ENCODE measurements at regions not wholly inside any gene's neighbourhood (a gene's known extent, or its start where the extent isn't known, plus 50 kb on each side); places are given as distances from the start of the nearest gene placed in this dataset.
A peak's percentile ranks its signal among the peaks of the same experiment; 100 is the strongest.

GRCh38 chr14:51780741-51781140, 79.7 kb upstream of the GNG2 start:
- H3K27ac Mint-ChIP-seq = no peak overlapping the region
- no peak overlapping the region for H3K4me3 Mint-ChIP-seq
- peaks cover 0 to under 1% of the 10 kb centered on the region in 2 donors for H3K9me3 Mint-ChIP-seq
- H3K4me1 Mint-ChIP-seq (ENCODE audit: low read depth in 2 of 2) = peaks cover 10% of the 10 kb centered on the region in 2 donors
- ATAC-seq (replicated peaks) = no peak
- DNase-seq = no peak
- no peaks in the 10 kb centered on the region for H3K36me3 Mint-ChIP-seq (ENCODE audit: insufficient read depth)
- peaks cover 28 to 68% of the 10 kb centered on the region in 2 donors for H3K27me3 Mint-ChIP-seq

- H3K27ac Mint-ChIP-seq = no peak overlapping the region
- peaks cover 27 to 67% of the 10 kb centered on the region in 2 donors for H3K27me3 Mint-ChIP-seq
Observed at GRCh38 chr14:51781381-51781780, 79.0 kb upstream of the GNG2 start.

GRCh38 chr14:51782435-51782834, 78.0 kb upstream of the GNG2 start:
- Mint-ChIP-seq H3K4me3 (no peak overlapping the region), H3K27me3 (peaks cover 27 to 73% of the 10 kb centered on the region in 2 donors), H3K36me3 (ENCODE audit: insufficient read depth) (peaks cover 3% of the 10 kb centered on the region), H3K4me1 (ENCODE audit: low read depth in 2 of 2) (peaks cover 5% of the 10 kb centered on the region in 2 donors), H3K9me3 (peaks cover 0 to 16% of the 10 kb centered on the region in 2 donors), H3K27ac (no peak overlapping the region)
- DNase-seq = no peak
- ATAC-seq (replicated peaks) = no peak

More at GRCh38 chr14:51781381-51781780, 79.0 kb upstream of the GNG2 start:
- DNase-seq = no peak
- Mint-ChIP-seq H3K36me3 (ENCODE audit: insufficient read depth) (peaks cover 2% of the 10 kb centered on the region), H3K4me3 (no peak overlapping the region), H3K9me3 (peaks cover 0 to 7% of the 10 kb centered on the region in 2 donors), H3K4me1 (ENCODE audit: low read depth in 2 of 2) (peaks cover 6% of the 10 kb centered on the region in 2 donors)
- ATAC-seq (replicated peaks) = no peak

- Mint-ChIP-seq H3K9me3 (peaks cover 0 to 16% of the 10 kb centered on the region in 2 donors), H3K4me3 (no peak overlapping the region), H3K36me3 (ENCODE audit: insufficient read depth) (peaks cover 3% of the 10 kb centered on the region), H3K27me3 (peaks cover 27 to 61% of the 10 kb centered on the region in 2 donors), H3K4me1 (ENCODE audit: low read depth in 2 of 2) (peaks cover 5% of the 10 kb centered on the region in 2 donors), H3K27ac (no peak overlapping the region)
- no peak for ATAC-seq (replicated peaks)
- DNase-seq = no peak
Observed at GRCh38 chr14:51783765-51784164, 76.6 kb upstream of the GNG2 start.

- Mint-ChIP-seq H3K9me3 (peaks cover 0 to 16% of the 10 kb centered on the region in 2 donors), H3K27me3 (peaks cover 30 to 61% of the 10 kb centered on the region in 2 donors), H3K4me3 (no peak overlapping the region), H3K36me3 (ENCODE audit: insufficient read depth) (peaks cover 3% of the 10 kb centered on the region), H3K27ac (no peak overlapping the region), H3K4me1 (ENCODE audit: low read depth in 2 of 2) (peaks cover 5% of the 10 kb centered on the region in 2 donors)
- ATAC-seq (replicated peaks) (no peak), DNase-seq (no peak)
Observed at GRCh38 chr14:51784466-51784865, 75.9 kb upstream of the GNG2 start.

- DNase-seq (no peak), ATAC-seq (replicated peaks) (no peak)
- Mint-ChIP-seq H3K27ac (no peak overlapping the region), H3K4me3 (no peak overlapping the region), H3K4me1 (ENCODE audit: low read depth in 2 of 2) (no peaks in the 10 kb centered on the region), H3K27me3 (peaks cover 47 to 65% of the 10 kb centered on the region in 2 donors), H3K36me3 (ENCODE audit: insufficient read depth) (peaks cover 3% of the 10 kb centered on the region), H3K9me3 (peaks cover 0 to 16% of the 10 kb centered on the region in 2 donors)
Observed at GRCh38 chr14:51786227-51786626, 74.2 kb upstream of the GNG2 start.

GRCh38 chr14:51787352-51787751, 73.1 kb upstream of the GNG2 start:
- no peak for DNase-seq
- Mint-ChIP-seq H3K4me1 (ENCODE audit: low read depth in 2 of 2) (no peaks in the 10 kb centered on the region), H3K27ac (peak overlapping the region in 1 of 2 donors; percentile 42), H3K27me3 (peaks cover 51 to 71% of the 10 kb centered on the region in 2 donors), H3K9me3 (peaks cover 0 to 16% of the 10 kb centered on the region in 2 donors), H3K4me3 (no peak overlapping the region), H3K36me3 (ENCODE audit: insufficient read depth) (peaks cover 3% of the 10 kb centered on the region)
- ATAC-seq (replicated peaks) = no peak

- H3K4me3 Mint-ChIP-seq = no peak overlapping the region
- H3K27ac Mint-ChIP-seq = no peak overlapping the region
- no peak for ATAC-seq (replicated peaks)
- peaks cover 0 to 16% of the 10 kb centered on the region in 2 donors for H3K9me3 Mint-ChIP-seq
- peaks cover 3% of the 10 kb centered on the region for H3K36me3 Mint-ChIP-seq (ENCODE audit: insufficient read depth)
- H3K27me3 Mint-ChIP-seq = peaks cover 41 to 57% of the 10 kb centered on the region in 2 donors
- DNase-seq = no peak
- H3K4me1 Mint-ChIP-seq (ENCODE audit: low read depth in 2 of 2) = no peaks in the 10 kb centered on the region
Observed at GRCh38 chr14:51789114-51789513, 71.3 kb upstream of the GNG2 start.

GRCh38 chr14:51789596-51789995, 70.8 kb upstream of the GNG2 start:
- ATAC-seq (replicated peaks) (no peak), DNase-seq (no peak)
- Mint-ChIP-seq H3K27ac (no peak overlapping the region), H3K9me3 (peaks cover 0 to 16% of the 10 kb centered on the region in 2 donors), H3K4me1 (ENCODE audit: low read depth in 2 of 2) (no peaks in the 10 kb centered on the region), H3K4me3 (no peak overlapping the region), H3K27me3 (peaks cover 38 to 55% of the 10 kb centered on the region in 2 donors), H3K36me3 (ENCODE audit: insufficient read depth) (peaks cover 3% of the 10 kb centered on the region)

- ATAC-seq (replicated peaks) = no peak
- H3K36me3 Mint-ChIP-seq (ENCODE audit: insufficient read depth) = no peaks in the 10 kb centered on the region
- H3K4me3 Mint-ChIP-seq = no peak overlapping the region
- H3K27ac Mint-ChIP-seq = peak overlapping the region in 1 of 2 donors; percentile 17
- no peaks in the 10 kb centered on the region for H3K4me1 Mint-ChIP-seq (ENCODE audit: low read depth in 2 of 2)
- peaks cover 24 to 28% of the 10 kb centered on the region in 2 donors for H3K27me3 Mint-ChIP-seq
- no peaks in the 10 kb centered on the region for H3K9me3 Mint-ChIP-seq
- DNase-seq = no peak
Observed at GRCh38 chr14:51792809-51793208, 67.6 kb upstream of the GNG2 start.

GRCh38 chr14:51805541-51805940, 54.9 kb upstream of the GNG2 start:
- H3K27ac Mint-ChIP-seq = no peak overlapping the region
- peaks cover 4% of the 10 kb centered on the region in 2 donors for H3K4me1 Mint-ChIP-seq (ENCODE audit: low read depth in 2 of 2)
- no peaks in the 10 kb centered on the region for H3K36me3 Mint-ChIP-seq (ENCODE audit: insufficient read depth)
- DNase-seq (no peak), ATAC-seq (replicated peaks) (no peak)
- peaks cover 9 to 13% of the 10 kb centered on the region in 2 donors for H3K27me3 Mint-ChIP-seq
- no peaks in the 10 kb centered on the region for H3K9me3 Mint-ChIP-seq
- no peak overlapping the region for H3K4me3 Mint-ChIP-seq

- DNase-seq = no peak
- H3K9me3 Mint-ChIP-seq = no peaks in the 10 kb centered on the region
- peaks cover 6 to 7% of the 10 kb centered on the region in 2 donors for H3K27me3 Mint-ChIP-seq
- peaks cover 4% of the 10 kb centered on the region in 2 donors for H3K4me1 Mint-ChIP-seq (ENCODE audit: low read depth in 2 of 2)
- no peak overlapping the region for H3K27ac Mint-ChIP-seq
- H3K4me3 Mint-ChIP-seq = no peak overlapping the region
- H3K36me3 Mint-ChIP-seq (ENCODE audit: insufficient read depth) = no peaks in the 10 kb centered on the region
- ATAC-seq (replicated peaks) = no peak
Observed at GRCh38 chr14:51806026-51807023, 54.1 kb upstream of the GNG2 start.

GRCh38 chr14:51807356-51807755, 53.1 kb upstream of the GNG2 start:
- Mint-ChIP-seq H3K9me3 (no peaks in the 10 kb centered on the region), H3K4me1 (ENCODE audit: low read depth in 2 of 2) (peaks cover 4% of the 10 kb centered on the region in 2 donors), H3K27me3 (no peaks in the 10 kb centered on the region), H3K27ac (no peak overlapping the region), H3K36me3 (ENCODE audit: insufficient read depth) (no peaks in the 10 kb centered on the region), H3K4me3 (no peak overlapping the region)
- no peak for DNase-seq
- no peak for ATAC-seq (replicated peaks)

Data from effector memory CD8-positive, alpha-beta T cell (primary cell).